ENCODE measurements at regions not wholly inside any gene's neighbourhood (a gene's known extent, or its start where the extent isn't known, plus 50 kb on each side); places are given as distances from the start of the nearest gene placed in this dataset.
"Not testable (repeated sequence)": the region's sequence is repeated elsewhere in the genome, so short reads cannot be mapped to it uniquely, and the experiment has no call there.

GRCh38 chr9:88873635-88874034, 117.6 kb upstream of the S1PR3 start:
- no peak for ATAC-seq
- DNase-seq: no peak
- intact Hi-C loops (cut with DNase I, micrococcal nuclease): no loop called here

GRCh38 chr9:88874391-88874790, 116.9 kb upstream of the S1PR3 start:
- intact Hi-C loops (cut with DNase I, micrococcal nuclease): no loop called here
- DNase-seq: no peak
- no peak for ATAC-seq

DNA sequence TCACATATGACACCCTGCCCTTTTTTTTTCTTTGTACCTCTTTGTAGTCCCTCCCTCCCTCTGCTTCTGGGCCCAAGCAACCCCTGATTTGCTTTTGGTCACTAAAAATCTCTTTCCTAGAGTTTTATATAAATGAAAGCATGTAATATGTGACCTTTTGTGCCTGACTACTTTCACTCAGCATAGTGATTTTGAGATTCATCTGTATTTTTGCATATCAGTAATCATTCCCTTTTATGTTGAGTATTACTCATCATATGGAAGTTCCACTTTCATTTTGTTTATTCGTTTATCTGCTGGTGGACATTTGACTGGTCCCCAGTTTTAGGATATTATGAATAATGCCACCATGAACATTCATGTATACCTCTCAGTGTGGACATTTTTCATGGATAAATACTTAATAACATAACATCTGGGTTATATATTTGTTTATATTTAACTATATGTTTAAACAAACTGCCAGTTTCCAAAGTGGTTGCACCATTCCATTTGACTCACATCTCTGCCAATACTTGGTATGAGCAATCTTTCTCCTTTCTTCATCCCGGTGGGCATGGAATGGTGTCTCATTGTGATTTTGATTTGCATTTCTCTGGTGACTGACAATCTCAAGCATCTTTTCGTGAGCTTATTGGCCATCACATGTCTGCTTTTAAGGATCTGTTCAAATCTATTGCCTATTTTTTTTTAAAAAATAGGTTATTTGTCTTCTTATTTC, 115.7 kb upstream of the S1PR3 start:
- ATAC-seq (no peak), DNase-seq (no peak)
- intact Hi-C loops (cut with DNase I, micrococcal nuclease): no loop called here

GRCh38 chr9:88880199-88880598, 111.1 kb upstream of the S1PR3 start:
- ATAC-seq (no peak), DNase-seq (no peak)
- intact Hi-C loops (cut with DNase I, micrococcal nuclease): no loop called here

- DNase-seq; ATAC-seq; intact Hi-C loops (cut with DNase I, micrococcal nuclease): not testable (repeated sequence)
Observed at GRCh38 chr9:88884291-88884690, 107.0 kb upstream of the S1PR3 start.

DNA sequence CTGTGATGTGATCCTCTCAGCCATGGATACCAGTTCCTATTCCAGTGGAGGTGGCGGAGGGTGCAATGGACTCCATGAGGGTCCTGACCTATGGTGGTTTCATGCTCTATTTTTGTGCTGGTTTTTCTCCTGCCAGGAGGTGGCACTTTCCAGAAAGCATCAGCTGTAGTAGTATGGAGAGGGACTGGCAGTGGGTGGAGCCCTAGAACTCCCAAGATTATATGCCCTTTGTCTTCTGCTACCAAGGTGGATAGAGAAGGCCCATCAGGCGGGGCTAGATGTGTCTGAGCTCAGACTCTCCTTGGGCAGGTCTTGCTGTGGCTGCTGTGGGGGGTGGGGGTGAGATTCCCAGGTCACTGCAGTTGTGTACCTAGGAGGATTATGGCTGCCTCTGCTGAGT, 104.5 kb upstream of the S1PR3 start:
- DNase-seq; ATAC-seq; intact Hi-C loops (cut with DNase I, micrococcal nuclease): not testable (repeated sequence)

DNA sequence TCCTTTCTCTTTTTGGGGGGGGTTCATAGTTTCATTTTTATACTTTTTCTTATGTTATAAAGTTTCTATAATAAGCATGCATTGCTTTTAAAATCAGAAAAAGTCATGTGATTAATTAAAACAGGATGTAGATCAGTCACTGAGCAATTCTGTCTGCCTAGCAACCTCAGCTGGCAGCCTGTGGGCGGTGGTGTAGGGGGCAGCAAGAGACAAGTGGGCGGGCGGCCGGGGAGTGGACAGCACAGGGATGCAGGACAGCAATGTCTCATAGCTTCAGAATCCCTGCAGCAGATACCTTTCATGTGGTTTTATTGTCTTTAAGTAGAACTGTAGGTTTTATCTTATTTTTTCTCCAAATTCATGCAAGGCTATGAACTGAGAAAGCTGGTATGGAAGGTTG, 101.9 kb upstream of the S1PR3 start:
- DNase-seq (no peak), ATAC-seq (no peak)
- intact Hi-C loops (cut with DNase I, micrococcal nuclease): no loop called here

DNA sequence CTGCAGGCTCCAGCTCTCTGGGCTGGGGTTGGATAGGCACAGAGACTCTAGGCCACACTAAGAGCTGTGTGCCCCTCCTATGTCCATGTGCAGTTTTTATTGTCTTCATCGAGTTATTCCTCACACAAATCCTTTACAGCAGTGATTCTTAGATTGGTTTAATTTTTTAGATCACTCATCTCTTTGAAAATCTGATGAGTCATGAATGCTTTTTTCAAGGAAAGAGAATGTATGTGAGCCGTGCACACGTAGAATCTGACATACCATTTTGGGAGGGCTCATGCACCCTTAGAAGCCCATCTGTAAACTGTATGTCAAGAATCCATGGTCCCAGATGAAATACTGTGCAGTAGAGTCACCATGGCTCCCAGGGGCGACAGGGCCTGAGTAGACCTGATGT, 100.7 kb upstream of the S1PR3 start:
- no peak for DNase-seq
- intact Hi-C loops (cut with DNase I, micrococcal nuclease): no loop called here
- ATAC-seq: no peak

DNA sequence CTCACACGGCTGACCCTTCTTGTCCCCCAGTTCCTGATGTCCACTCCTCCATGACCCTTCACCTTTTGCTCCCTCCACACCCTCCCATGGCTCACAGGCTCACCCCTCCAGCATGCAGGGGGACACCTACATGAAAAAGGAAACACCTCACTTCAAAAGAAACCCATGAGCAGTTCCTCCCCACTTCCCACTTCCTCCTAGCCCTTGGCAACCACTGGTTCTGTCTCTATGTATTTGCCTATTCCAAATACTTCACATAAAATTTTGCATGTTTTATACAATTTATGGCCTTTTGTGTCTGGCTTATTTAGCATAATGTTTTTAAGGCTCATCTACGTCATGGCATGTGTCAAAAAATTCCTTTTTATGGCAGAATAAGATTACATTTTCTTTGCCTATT, 100.2 kb upstream of the S1PR3 start:
- intact Hi-C loops (cut with DNase I, micrococcal nuclease): no loop called here
- ATAC-seq (no peak), DNase-seq (no peak)

- intact Hi-C loops (cut with DNase I, micrococcal nuclease): no loop called here
- DNase-seq (no peak), ATAC-seq (no peak)
Observed at GRCh38 chr9:88892724-88893123, 98.5 kb upstream of the S1PR3 start.

GRCh38 chr9:88897081-88897480, 94.2 kb upstream of the S1PR3 start:
- ATAC-seq (no peak), DNase-seq (no peak)
- intact Hi-C loops (cut with DNase I, micrococcal nuclease): no loop called here

- DNase-seq (no peak), ATAC-seq (no peak)
- intact Hi-C loops (cut with DNase I, micrococcal nuclease): no loop called here
Observed at GRCh38 chr9:88898039-88898720, 93.1 kb upstream of the S1PR3 start.

GRCh38 chr9:88905506-88905905, 85.8 kb upstream of the S1PR3 start:
- ATAC-seq: no peak
- DNase-seq: no peak

DNA sequence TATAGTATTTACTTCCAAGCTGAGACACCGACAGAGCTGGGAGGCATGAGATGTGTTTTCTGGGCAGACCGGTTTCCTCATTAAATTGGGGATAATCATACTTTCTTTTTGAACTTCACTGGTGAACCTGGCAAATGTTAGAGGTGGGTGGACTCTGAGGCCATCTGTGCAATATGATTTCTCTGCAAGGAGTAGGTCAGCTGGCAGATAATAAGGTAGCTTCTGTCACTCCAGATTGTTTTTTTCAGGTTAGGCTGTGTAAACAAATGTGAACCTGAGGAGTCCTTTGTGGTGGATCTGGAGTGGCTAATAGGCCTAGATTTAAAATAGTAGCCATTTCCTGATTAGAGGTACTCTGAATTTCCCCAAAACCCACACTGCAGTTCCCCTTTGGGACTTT, 75.4 kb upstream of the S1PR3 start:
- DNase-seq: no peak
- intact Hi-C loops (cut with DNase I, micrococcal nuclease): no loop called here
- ATAC-seq: no peak

More at GRCh38 chr9:88905506-88905905, 85.8 kb upstream of the S1PR3 start:
- intact Hi-C loops (cut with DNase I, micrococcal nuclease): no loop called here

DNA sequence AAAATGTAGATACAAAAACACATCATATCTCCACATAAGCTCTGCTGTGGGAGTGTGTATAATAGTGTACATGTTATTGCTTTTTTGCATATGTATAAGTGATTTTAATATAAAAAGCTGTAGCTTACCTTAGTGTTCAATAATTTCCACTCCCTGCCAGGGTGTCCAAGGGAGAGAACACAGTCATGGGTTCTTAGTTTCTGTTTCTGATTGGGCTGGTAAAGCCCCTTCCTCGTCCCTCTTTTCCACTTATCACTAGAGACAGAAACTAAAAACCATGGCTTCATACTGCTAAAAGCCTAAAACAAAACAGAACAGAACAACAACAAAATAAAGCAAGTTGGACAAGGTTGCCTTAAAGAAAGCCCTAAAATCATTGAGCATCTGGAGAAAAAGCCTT, 74.4 kb upstream of the S1PR3 start:
- DNase-seq: no peak
- intact Hi-C loops (cut with DNase I, micrococcal nuclease): no loop called here
- ATAC-seq: no peak

DNA sequence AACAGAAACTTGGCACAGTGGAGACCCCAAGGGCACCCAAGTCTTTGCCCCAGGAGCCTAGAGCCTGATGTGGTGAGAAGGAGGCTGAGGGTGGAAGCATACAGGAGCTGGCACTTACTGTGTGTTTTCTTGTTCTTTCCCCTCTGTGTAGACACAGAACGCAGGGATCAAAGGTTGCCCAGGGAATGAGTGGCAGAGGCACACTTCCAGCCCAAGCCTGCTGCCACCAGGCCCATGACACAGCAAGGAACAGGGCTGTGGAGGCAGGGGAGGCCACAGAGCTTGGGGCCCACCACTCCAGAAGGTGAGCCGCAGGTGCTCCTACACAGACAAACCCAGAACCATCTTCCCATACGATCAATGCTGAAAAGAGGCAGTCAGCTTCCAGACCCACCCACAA, 73.9 kb upstream of the S1PR3 start:
- intact Hi-C loops (cut with DNase I, micrococcal nuclease): no loop called here
- ATAC-seq: no peak
- DNase-seq: no peak

DNA sequence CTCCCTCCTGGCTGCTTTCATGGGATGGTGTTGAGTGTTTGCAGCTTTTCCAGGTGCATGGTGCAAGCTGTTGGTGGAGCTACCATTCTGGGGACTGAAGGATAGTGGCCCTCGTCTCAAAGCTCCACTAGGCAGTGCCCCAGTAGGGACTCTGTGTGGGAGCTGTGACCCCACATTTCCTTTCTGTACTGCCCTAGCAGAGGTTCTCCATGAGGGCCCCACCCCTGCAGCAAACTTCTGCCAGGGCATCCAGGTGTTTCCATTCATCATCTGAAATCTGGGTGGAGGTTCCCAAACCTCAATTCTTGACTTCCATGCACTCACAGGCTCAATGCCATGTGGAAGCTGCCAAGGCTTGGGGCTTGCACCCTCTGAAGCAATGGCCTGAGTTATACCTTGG, 72.7 kb upstream of the S1PR3 start:
- ATAC-seq; intact Hi-C loops (cut with DNase I, micrococcal nuclease); DNase-seq: not testable (repeated sequence)

DNA sequence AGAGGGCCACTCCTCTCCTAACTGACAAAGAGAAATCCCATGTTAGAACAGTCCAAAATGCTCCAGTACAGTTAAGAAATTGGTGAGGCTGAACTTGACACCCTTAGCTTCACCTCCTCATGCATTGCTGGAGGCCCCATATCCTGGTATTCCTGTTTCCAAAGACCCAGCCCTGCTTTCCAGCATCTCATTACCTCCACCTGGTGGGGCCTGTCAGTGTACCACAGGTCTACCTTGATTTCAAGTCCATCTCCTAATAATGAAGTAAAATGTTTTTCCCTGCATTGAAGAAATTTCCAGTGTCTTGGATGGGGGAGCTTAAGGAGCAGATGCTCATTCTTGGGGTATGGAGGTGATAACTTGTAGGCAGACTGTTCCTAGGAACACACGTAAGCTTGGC, 70.6 kb upstream of the S1PR3 start:
- DNase-seq (no peak), ATAC-seq (no peak)
- intact Hi-C loops (cut with DNase I, micrococcal nuclease): no loop called here

GRCh38 chr9:88922091-88922490, 69.2 kb upstream of the S1PR3 start:
- no peak for DNase-seq
- intact Hi-C loops (cut with DNase I, micrococcal nuclease): no loop called here
- ATAC-seq: no peak

DNA sequence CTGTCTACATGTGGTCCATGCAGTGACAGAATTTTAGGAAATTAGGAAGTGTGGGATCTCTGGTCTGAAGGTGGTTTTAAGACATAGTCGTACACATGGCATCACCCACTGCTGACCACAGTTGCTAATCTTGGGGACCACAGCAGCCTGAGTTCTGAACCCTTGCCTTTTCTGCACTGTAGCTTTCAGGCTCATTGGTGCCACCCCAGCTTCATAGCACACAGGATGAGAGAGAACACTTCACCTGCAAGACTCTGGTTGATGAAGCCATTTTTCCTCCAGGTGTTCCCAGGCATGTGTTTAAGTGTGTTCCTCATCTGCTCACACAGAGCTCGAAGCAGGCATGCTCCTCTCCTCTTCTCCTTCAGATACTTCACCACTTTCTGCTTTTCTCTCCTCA, 68.2 kb upstream of the S1PR3 start:
- intact Hi-C loops (cut with DNase I, micrococcal nuclease): no loop called here
- no peak for DNase-seq
- no peak for ATAC-seq
